ENCODE measurements at regions not wholly inside any gene's neighbourhood (a gene's known extent, or its start where the extent isn't known, plus 50 kb on each side); places are given as distances from the start of the nearest gene placed in this dataset.
A peak's percentile ranks its signal among the peaks of the same experiment; 100 is the strongest.

GRCh38 chr13:74825152-74825937, 656.6 kb downstream of the TBC1D4 start:
- TF ChIP-seq, protein P1, sequence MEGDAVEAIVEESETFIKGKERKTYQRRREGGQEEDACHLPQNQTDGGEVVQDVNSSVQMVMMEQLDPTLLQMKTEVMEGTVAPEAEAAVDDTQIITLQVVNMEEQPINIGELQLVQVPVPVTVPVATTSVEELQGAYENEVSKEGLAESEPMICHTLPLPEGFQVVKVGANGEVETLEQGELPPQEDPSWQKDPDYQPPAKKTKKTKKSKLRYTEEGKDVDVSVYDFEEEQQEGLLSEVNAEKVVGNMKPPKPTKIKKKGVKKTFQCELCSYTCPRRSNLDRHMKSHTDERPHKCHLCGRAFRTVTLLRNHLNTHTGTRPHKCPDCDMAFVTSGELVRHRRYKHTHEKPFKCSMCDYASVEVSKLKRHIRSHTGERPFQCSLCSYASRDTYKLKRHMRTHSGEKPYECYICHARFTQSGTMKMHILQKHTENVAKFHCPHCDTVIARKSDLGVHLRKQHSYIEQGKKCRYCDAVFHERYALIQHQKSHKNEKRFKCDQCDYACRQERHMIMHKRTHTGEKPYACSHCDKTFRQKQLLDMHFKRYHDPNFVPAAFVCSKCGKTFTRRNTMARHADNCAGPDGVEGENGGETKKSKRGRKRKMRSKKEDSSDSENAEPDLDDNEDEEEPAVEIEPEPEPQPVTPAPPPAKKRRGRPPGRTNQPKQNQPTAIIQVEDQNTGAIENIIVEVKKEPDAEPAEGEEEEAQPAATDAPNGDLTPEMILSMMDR (optimal IDR thresholded peaks at IDR 0.05 in 1 of 3, IDR thresholded peaks at IDR 0.05 in 1 of 3, conservative IDR thresholded peaks at IDR 0.05 in 1 of 3; ENCODE audit: extremely low read depth in 1 of 3, insufficient read depth in 2 of 3, low read length in 3 of 3): no peak
- TF ChIP-seq EZH2 (IDR thresholded peaks at IDR 0.05; ENCODE audit: low read length): no peak
- DNase-seq (ENCODE audit: low read depth, low spot score) (no peak), FAIRE-seq (no peak)
- peaks cover 8% of the 10 kb centered on the region for H3K4me1 ChIP-seq (ENCODE audit: control insufficient read depth, extremely low read depth, insufficient read depth, low read length)
- no peak overlapping the region for H3K27ac ChIP-seq (ENCODE audit: control insufficient read depth, insufficient read depth, low read length)
- H3K9me1 ChIP-seq (ENCODE audit: control insufficient read depth, extremely low read depth, insufficient read depth, low read length): no peaks in the 10 kb centered on the region
- H4K20me1 ChIP-seq (ENCODE audit: control insufficient read depth, extremely low read depth, insufficient read depth, low read length): no peaks in the 10 kb centered on the region
- H3K9me3 ChIP-seq (ENCODE audit: control insufficient read depth, low read depth, low read length): no peaks in the 10 kb centered on the region
- no peaks in the 10 kb centered on the region for H3K79me2 ChIP-seq (ENCODE audit: control insufficient read depth, insufficient read depth, low read length)
- no peak overlapping the region for H3K4me3 ChIP-seq (ENCODE audit: control insufficient read depth in 2 of 3, extremely low read depth in 1 of 3, insufficient read depth in 2 of 3, low read depth in 1 of 3, low read length in 3 of 3)
- H3K9ac ChIP-seq (ENCODE audit: control insufficient read depth, extremely low read depth, insufficient read depth, low read length): no peak overlapping the region
- peak overlapping the region; percentile 29 for H2AFZ ChIP-seq (ENCODE audit: control insufficient read depth, low read length)
- dilution Hi-C loops (cut with MboI; ENCODE audit: extremely low pct_ligation_motif_present, low sequenced_read_pairs): no loop called here
- no peak overlapping the region for H3K4me2 ChIP-seq (ENCODE audit: control insufficient read depth, extremely low read depth, insufficient read depth, low read depth, low read length)
- H3K36me3 ChIP-seq (ENCODE audit: control insufficient read depth in 2 of 2, extremely low read depth in 1 of 2, insufficient read depth in 2 of 2, low read length in 2 of 2): no peaks in the 10 kb centered on the region
- no peaks in the 10 kb centered on the region for H3K27me3 ChIP-seq (ENCODE audit: control insufficient read depth, extremely low read depth, insufficient read depth, low read length)

- no peak overlapping the region for H3K9ac ChIP-seq (ENCODE audit: control insufficient read depth, extremely low read depth, insufficient read depth, low read length)
- no peak overlapping the region for H3K4me2 ChIP-seq (ENCODE audit: control insufficient read depth, extremely low read depth, insufficient read depth, low read depth, low read length)
- H3K79me2 ChIP-seq (ENCODE audit: control insufficient read depth, insufficient read depth, low read length): no peaks in the 10 kb centered on the region
Measured at GRCh38 chr13:74820809-74821208, 661.2 kb downstream of the TBC1D4 start.

More at GRCh38 chr13:74820809-74821208, 661.2 kb downstream of the TBC1D4 start:
- Histone ChIP-seq H3K9me1 (ENCODE audit: control insufficient read depth, extremely low read depth, insufficient read depth, low read length) (no peaks in the 10 kb centered on the region), H3K36me3 (ENCODE audit: control insufficient read depth in 2 of 2, extremely low read depth in 1 of 2, insufficient read depth in 2 of 2, low read length in 2 of 2) (no peaks in the 10 kb centered on the region), H4K20me1 (ENCODE audit: control insufficient read depth, extremely low read depth, insufficient read depth, low read length) (no peaks in the 10 kb centered on the region), H3K9me3 (ENCODE audit: control insufficient read depth, low read depth, low read length) (no peaks in the 10 kb centered on the region), H3K27ac (ENCODE audit: control insufficient read depth, insufficient read depth, low read length) (no peak overlapping the region), H3K4me3 (ENCODE audit: control insufficient read depth in 2 of 3, extremely low read depth in 1 of 3, insufficient read depth in 2 of 3, low read depth in 1 of 3, low read length in 3 of 3) (no peak overlapping the region), H3K27me3 (ENCODE audit: control insufficient read depth, extremely low read depth, insufficient read depth, low read length) (no peaks in the 10 kb centered on the region), H2AFZ (ENCODE audit: control insufficient read depth, low read length) (no peak overlapping the region), H3K4me1 (ENCODE audit: control insufficient read depth, extremely low read depth, insufficient read depth, low read length) (peaks cover 8% of the 10 kb centered on the region)
- TF ChIP-seq, protein P1 (optimal IDR thresholded peaks at IDR 0.05 in 1 of 3, IDR thresholded peaks at IDR 0.05 in 1 of 3, conservative IDR thresholded peaks at IDR 0.05 in 1 of 3; ENCODE audit: extremely low read depth in 1 of 3, insufficient read depth in 2 of 3, low read length in 3 of 3): no peak
- no peak for TF ChIP-seq EZH2 (IDR thresholded peaks at IDR 0.05; ENCODE audit: low read length)
- DNase-seq (ENCODE audit: low read depth, low spot score) (no peak), FAIRE-seq (no peak)
- dilution Hi-C loops (cut with MboI; ENCODE audit: extremely low pct_ligation_motif_present, low sequenced_read_pairs): no loop called here
